GM19397 (cell line): ENCODE measurements at regions not wholly inside any gene's neighbourhood (a gene's known extent, or its start where the extent isn't known, plus 50 kb on each side); places are given as distances from the start of the nearest gene placed in this dataset.
"Not testable (repeated sequence)": the region's sequence is repeated elsewhere in the genome, so short reads cannot be mapped to it uniquely, and the experiment has no call there.

Experiments used
- ATAC-seq: cut with Tn5 transposase; IDR thresholded peaks from one replicate; pipeline ENCODE4 v1.9.1; 2021; ENCODE audit warnings: mild to moderate bottlenecking, moderate library complexity; ENCODE audit not compliant: unreplicated experiment

DNA sequence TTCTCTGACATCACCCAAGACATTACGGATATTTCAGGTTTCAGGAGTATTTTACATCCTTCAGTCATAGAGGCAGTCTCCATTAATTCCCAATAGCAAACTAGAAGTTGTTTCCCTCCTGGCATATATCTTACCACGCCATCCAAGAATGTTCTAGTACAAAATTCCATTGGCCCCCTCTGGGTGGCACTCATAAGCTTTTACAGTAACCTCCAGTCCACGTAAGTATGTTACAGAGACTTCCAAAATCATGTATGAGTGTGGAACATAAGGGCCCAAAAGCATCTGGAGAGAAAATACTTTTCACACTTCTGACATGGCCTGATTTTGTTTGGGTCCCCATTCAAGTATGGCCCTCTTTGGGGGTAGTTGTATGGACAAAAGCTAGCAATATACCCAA, 58.1 kb upstream of the DHRS4 start:
- no peak for ATAC-seq

GRCh38 chr14:23896609-23897153, 56.9 kb upstream of the DHRS4 start:
- no peak for ATAC-seq

DNA sequence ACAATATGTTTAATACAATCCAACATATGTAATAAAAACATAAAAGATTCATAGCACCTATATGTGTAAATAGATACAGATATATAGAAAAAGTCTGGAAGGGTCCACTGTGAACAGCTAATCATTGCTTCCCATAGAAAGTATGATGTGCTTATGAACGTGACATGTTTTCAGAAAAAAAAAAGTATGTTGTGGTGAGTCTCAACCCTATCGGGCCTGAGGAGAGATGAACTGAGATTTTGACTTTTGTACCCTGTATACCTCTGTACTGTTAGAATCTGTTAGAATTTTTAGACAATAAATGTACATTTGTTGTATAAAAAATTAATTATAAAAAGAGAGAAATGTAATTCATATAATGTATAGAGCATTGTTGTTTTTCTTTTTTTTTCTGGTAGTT, 56.3 kb upstream of the DHRS4 start:
- not testable (repeated sequence) for ATAC-seq

- not testable (repeated sequence) for ATAC-seq
Measured at GRCh38 chr14:23898359-23898758, 55.2 kb upstream of the DHRS4 start.

DNA sequence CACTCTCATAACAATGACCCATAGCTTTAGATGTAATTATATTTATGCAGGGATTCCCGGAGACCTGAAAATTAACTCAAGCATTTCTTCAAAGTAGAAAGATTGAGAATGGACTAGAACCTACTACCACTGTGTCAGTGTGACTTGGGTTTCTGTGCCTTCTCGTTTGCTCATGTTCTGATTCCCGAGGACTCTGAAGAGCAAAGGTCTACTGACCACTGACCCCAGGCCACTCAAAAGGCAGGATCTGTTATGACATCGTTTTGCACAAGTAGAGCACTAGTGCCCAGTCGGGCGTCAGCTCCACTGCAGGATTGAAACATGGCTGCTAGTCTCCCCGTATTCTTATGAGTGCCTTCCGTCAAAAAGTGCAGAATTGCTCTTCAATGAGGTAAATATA, 53.8 kb upstream of the DHRS4 start:
- no peak for ATAC-seq

- ATAC-seq: no peak
Measured at GRCh38 chr14:23903442-23903841, 50.1 kb upstream of the DHRS4 start.
